Right hindlimb (tissue), 1 donor: ENCODE measurements at regions not wholly inside any gene's neighbourhood (a gene's known extent, or its start where the extent isn't known, plus 50 kb on each side); places are given as distances from the start of the nearest gene placed in this dataset.

Source experiments
- DNase-seq: peaks from one replicate; pipeline ENCODE4 v3.0.0-alpha.2; 2018

- no peak for DNase-seq
These were observed 66.7 kb upstream of the EZH2 start for GRCh38 chr7:148950806-148951205.

- DNase-seq: no peak
These were observed 61.1 kb upstream of the EZH2 start for GRCh38 chr7:148944935-148945934.

GRCh38 chr7:148941598-148942275 is 57.6 kb upstream of the EZH2 start:
- peak; percentile 78 for DNase-seq

GRCh38 chr7:148940702-148941597 is 56.9 kb upstream of the EZH2 start:
- peak; percentile 85 for DNase-seq

- DNase-seq: no peak
These were observed 55.2 kb upstream of the EZH2 start for GRCh38 chr7:148939128-148939755.

GRCh38 chr7:148935451-148935850 is 51.4 kb upstream of the EZH2 start:
- DNase-seq: no peak
